DOHH2 (cell line): ENCODE measurements at regions not wholly inside any gene's neighbourhood (a gene's known extent, or its start where the extent isn't known, plus 50 kb on each side); places are given as distances from the start of the nearest gene placed in this dataset.

Source experiments
- H3F3A ChIP-seq: fragments of 200-600 bp; sonication (generic), shearing (Covaris generic); 2 replicates; pipeline ENCODE4 v1.6.0; 2016; ENCODE audit warnings: antibody characterized with exemption, mild to moderate bottlenecking; ENCODE audit not compliant: control insufficient read depth, insufficient read depth
- H3K27ac ChIP-seq: fragments of 200-600 bp; sonication (generic); 2 replicates; pipeline ENCODE4 v1.5.1; 2014; ENCODE audit warnings: low read depth, mild to moderate bottlenecking, low read length, moderate library complexity
- H3K27me3 ChIP-seq: fragments of 200-600 bp; sonication (generic); 2 replicates; pipeline ENCODE4 v1.6.1; 2014; ENCODE audit warnings: mild to moderate bottlenecking, low read length, mixed read lengths; ENCODE audit not compliant: control insufficient read depth
- H3K36me3 ChIP-seq: fragments of 200-600 bp; sonication (generic); 2 replicates; pipeline ENCODE4 v1.6.1; 2014; ENCODE audit warnings: mild to moderate bottlenecking, low read length, moderate library complexity, mixed read lengths; ENCODE audit not compliant: control insufficient read depth
- H3K4me1 ChIP-seq: fragments of 200-600 bp; sonication (generic); 2 replicates; pipeline ENCODE4 v1.6.1; 2014; ENCODE audit warnings: mild to moderate bottlenecking, low read length, mixed read lengths; ENCODE audit not compliant: control insufficient read depth
- H3K4me2 ChIP-seq: fragments of 200-600 bp; sonication (generic); 2 replicates; pipeline ENCODE4 v1.6.0; 2014; ENCODE audit warnings: mild to moderate bottlenecking, low read length, moderate library complexity
- H3K4me3 ChIP-seq: fragments of 200-600 bp; sonication (generic); 2 replicates; pipeline ENCODE4 v1.5.1; 2014; ENCODE audit warnings: mild to moderate bottlenecking, low read length, mixed read lengths
- H3K79me2 ChIP-seq: fragments of 200-600 bp; sonication (generic); 2 replicates; pipeline ENCODE4 v1.6.1; 2014; ENCODE audit warnings: mild to moderate bottlenecking, low read length, mixed read lengths; ENCODE audit not compliant: control insufficient read depth
- H3K9me2 ChIP-seq: fragments of 200-600 bp; sonication (generic); replicated peaks from 2 replicates; pipeline ENCODE4 v1.6.1; 2014; ENCODE audit warnings: mild to moderate bottlenecking, low read length, mixed read lengths; ENCODE audit not compliant: control insufficient read depth
- H3K9me3 ChIP-seq: fragments of 200-600 bp; sonication (generic); 2 replicates; pipeline ENCODE4 v1.6.1; 2014; ENCODE audit warnings: antibody characterized with exemption, low read length, mixed read lengths; ENCODE audit not compliant: control insufficient read depth, insufficient read depth
- H4K20me1 ChIP-seq: fragments of 200-600 bp; sonication (generic); 2 replicates; pipeline ENCODE4 v1.6.0; 2014; ENCODE audit warnings: low read depth, mild to moderate bottlenecking, antibody characterized with exemption, low read length, moderate library complexity; ENCODE audit not compliant: control insufficient read depth, insufficient read depth
- EZH2phosphoT487 ChIP-seq: fragments of 200-600 bp; sonication (generic); IDR thresholded peaks from 2 replicates; pipeline ENCODE4 v1.6.1; 2017; ENCODE audit warnings: borderline replicate concordance, mild to moderate bottlenecking, antibody characterized with exemption, low read length, moderate library complexity, mixed read lengths
- TF ChIP-seq, protein P1 (sequence below): fragments of 200-600 bp; sonication (generic); IDR thresholded peaks from one replicate; pipeline ENCODE4 v1.5.1; 2014; ENCODE audit warnings: antibody characterized with exemption, mild to moderate bottlenecking, low read depth, low read length; ENCODE audit not compliant: poor library complexity, severe bottlenecking

GRCh38 chr3:86282106-86282787 lies 708.7 kb downstream of the VGLL3 start:
- no peaks in the 10 kb centered on the region for H3K36me3 ChIP-seq
- no peak overlapping the region for H3K4me3 ChIP-seq
- H4K20me1 ChIP-seq: no peaks in the 10 kb centered on the region
- H3K4me1 ChIP-seq: no peaks in the 10 kb centered on the region
- no peak for TF ChIP-seq EZH2phosphoT487
- TF ChIP-seq, protein P1, sequence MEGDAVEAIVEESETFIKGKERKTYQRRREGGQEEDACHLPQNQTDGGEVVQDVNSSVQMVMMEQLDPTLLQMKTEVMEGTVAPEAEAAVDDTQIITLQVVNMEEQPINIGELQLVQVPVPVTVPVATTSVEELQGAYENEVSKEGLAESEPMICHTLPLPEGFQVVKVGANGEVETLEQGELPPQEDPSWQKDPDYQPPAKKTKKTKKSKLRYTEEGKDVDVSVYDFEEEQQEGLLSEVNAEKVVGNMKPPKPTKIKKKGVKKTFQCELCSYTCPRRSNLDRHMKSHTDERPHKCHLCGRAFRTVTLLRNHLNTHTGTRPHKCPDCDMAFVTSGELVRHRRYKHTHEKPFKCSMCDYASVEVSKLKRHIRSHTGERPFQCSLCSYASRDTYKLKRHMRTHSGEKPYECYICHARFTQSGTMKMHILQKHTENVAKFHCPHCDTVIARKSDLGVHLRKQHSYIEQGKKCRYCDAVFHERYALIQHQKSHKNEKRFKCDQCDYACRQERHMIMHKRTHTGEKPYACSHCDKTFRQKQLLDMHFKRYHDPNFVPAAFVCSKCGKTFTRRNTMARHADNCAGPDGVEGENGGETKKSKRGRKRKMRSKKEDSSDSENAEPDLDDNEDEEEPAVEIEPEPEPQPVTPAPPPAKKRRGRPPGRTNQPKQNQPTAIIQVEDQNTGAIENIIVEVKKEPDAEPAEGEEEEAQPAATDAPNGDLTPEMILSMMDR: no peak
- H3K4me2 ChIP-seq: no peak overlapping the region
- H3K27me3 ChIP-seq: no peaks in the 10 kb centered on the region
- H3K27ac ChIP-seq: no peak overlapping the region
- no peaks in the 10 kb centered on the region for H3F3A ChIP-seq
- H3K9me3 ChIP-seq: no peaks in the 10 kb centered on the region; the same call in 1 of the 2 replicates
- H3K79me2 ChIP-seq: no peaks in the 10 kb centered on the region
- H3K9me2 ChIP-seq: no peaks in the 10 kb centered on the region

DNA sequence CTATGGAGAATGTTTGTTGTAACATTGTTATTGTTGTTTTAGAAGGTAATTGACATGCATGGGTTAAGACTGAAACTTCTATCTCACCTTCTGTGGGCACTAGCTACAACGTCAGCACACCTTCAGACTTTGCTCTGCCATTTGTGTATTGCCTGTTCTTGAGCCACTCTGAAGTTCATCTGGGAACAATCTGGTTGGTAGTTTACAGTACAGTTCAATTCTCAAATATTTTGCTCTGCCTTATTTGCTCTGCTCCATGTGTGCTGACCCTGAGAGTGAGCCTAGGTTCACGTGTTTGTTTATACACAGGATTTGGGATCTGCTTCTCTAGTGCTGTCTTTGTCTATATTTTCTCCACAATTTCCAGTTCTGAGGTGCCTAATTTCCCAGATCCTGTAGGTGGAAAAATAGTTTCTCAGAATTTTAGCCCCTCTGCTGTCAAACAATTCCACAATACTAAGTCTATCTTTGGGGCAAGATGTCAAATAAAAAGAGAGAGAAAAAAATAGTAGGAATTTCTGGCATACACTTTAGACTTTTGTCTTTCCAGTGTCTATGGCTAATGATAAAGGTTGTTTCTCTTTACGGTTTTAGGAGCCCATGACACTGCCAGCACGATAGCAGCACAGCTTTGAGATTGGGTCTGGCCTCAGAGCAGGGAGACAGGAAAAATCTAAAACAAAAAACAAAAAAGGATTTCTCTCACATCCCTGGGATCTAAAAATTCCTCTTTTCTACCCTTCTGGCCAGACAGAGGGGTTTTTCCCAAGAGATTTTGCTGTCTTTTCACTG lies 721.4 kb downstream of the VGLL3 start:
- H4K20me1 ChIP-seq: no peaks in the 10 kb centered on the region
- H3K27ac ChIP-seq: no peak overlapping the region
- no peaks in the 10 kb centered on the region for H3K36me3 ChIP-seq
- no peaks in the 10 kb centered on the region for H3K4me1 ChIP-seq
- no peaks in the 10 kb centered on the region for H3K27me3 ChIP-seq
- no peak overlapping the region for H3K4me3 ChIP-seq
- no peak for TF ChIP-seq EZH2phosphoT487
- TF ChIP-seq, protein P1: no peak
- no peaks in the 10 kb centered on the region for H3K79me2 ChIP-seq
- H3K9me2 ChIP-seq: no peaks in the 10 kb centered on the region
- H3K4me2 ChIP-seq: no peak overlapping the region
- no peaks in the 10 kb centered on the region for H3F3A ChIP-seq
- no peaks in the 10 kb centered on the region for H3K9me3 ChIP-seq

DNA sequence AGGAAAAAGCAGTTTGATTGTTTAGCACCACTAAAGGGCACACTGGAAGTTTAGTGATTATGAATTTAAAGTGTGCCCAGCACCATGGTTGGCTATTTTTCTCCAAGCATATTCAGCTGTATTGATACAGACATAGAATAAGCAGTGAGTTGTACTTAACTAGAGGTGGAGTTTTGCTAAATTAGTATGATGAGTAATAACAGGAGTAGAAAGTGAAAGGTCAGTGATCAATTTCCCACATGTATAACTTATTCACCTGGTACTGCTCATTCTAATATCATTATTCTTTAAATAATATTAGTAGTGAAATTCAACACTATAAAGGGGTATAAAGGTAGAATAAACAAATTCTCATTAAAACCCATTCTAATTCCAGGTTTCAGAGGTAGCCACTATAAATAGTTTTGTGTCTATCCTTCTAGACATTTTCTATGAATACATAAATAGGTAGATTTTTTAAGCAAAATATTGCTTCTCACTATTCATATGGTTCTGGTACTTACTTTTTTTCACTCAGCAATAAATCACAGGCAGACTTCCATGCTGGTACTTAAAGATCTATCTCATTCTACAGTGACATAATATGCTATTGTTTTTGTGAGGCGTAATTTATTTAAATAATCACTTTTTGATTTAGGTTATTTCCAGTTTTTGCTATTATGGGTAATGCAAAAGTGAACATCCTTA lies 732.9 kb downstream of the VGLL3 start:
- no peak for TF ChIP-seq EZH2phosphoT487
- TF ChIP-seq, protein P1: no peak
- no peak overlapping the region for H3K4me2 ChIP-seq
- H3F3A ChIP-seq: no peaks in the 10 kb centered on the region
- H3K27me3 ChIP-seq: no peaks in the 10 kb centered on the region
- H4K20me1 ChIP-seq: no peaks in the 10 kb centered on the region
- no peaks in the 10 kb centered on the region for H3K4me1 ChIP-seq
- H3K79me2 ChIP-seq: no peaks in the 10 kb centered on the region
- no peaks in the 10 kb centered on the region for H3K9me3 ChIP-seq
- H3K9me2 ChIP-seq: no peaks in the 10 kb centered on the region
- no peaks in the 10 kb centered on the region for H3K36me3 ChIP-seq
- H3K27ac ChIP-seq: no peak overlapping the region
- no peak overlapping the region for H3K4me3 ChIP-seq
